GM23338 (cell line): ENCODE measurements at regions not wholly inside any gene's neighbourhood (a gene's known extent, or its start where the extent isn't known, plus 50 kb on each side); places are given as distances from the start of the nearest gene placed in this dataset.

Experiments used
- ATAC-seq: fragments of 200-7000 bp; cut with Tn5 transposase; 3 replicates; pipeline ENCODE4 v1.9.1; 2020
- DNase-seq: peaks from one replicate; pipeline ENCODE4 v3.0.0-alpha.2; 2015; ENCODE audit warnings: low spot score
- H2AFZ ChIP-seq: fragments of 200-600 bp; sonication (generic); 2 replicates; pipeline ENCODE4 v1.8.0; 2016; ENCODE audit warnings: antibody characterized with exemption, mild to moderate bottlenecking, moderate library complexity
- H3F3A ChIP-seq: fragments of 200-600 bp; sonication (generic); replicated peaks from 2 replicates; pipeline ENCODE4 v1.8.0; 2017; ENCODE audit warnings: antibody characterized with exemption, mixed run types, low read depth
- H3K27ac ChIP-seq: fragments of 200-600 bp; sonication (generic); 2 replicates; pipeline ENCODE4 v1.6.1; 2016; ENCODE audit warnings: low read depth
- H3K27me3 ChIP-seq: fragments of 200-600 bp; sonication (generic); 2 replicates; pipeline ENCODE4 v1.8.0; 2016; ENCODE audit warnings: mild to moderate bottlenecking, mixed run types, moderate library complexity; ENCODE audit not compliant: insufficient read depth
- H3K36me3 ChIP-seq: fragments of 200-600 bp; sonication (generic); 2 replicates; pipeline ENCODE4 v1.8.0; 2016; ENCODE audit warnings: mild to moderate bottlenecking; ENCODE audit not compliant: insufficient read depth
- H3K4me1 ChIP-seq: fragments of 200-600 bp; sonication (generic); 2 replicates; pipeline ENCODE4 v1.8.0; 2016; ENCODE audit warnings: mild to moderate bottlenecking, moderate library complexity; ENCODE audit not compliant: insufficient read depth
- H3K4me2 ChIP-seq: fragments of 200-600 bp; sonication (generic); 2 replicates; pipeline ENCODE4 v1.7.1; 2017; ENCODE audit warnings: mixed run types
- H3K4me3 ChIP-seq: fragments of 200-600 bp; sonication (generic); 2 replicates; pipeline ENCODE4 v1.6.1; 2016; ENCODE audit warnings: mixed run types
- H3K79me2 ChIP-seq: fragments of 200-600 bp; sonication (generic); replicated peaks from 2 replicates; pipeline ENCODE4 v1.8.0; 2017; ENCODE audit warnings: mild to moderate bottlenecking; ENCODE audit not compliant: insufficient read depth
- H3K9me2 ChIP-seq: fragments of 200-600 bp; sonication (generic); 2 replicates; pipeline ENCODE4 v1.8.0; 2017; ENCODE audit not compliant: insufficient read depth
- H4K20me1 ChIP-seq: fragments of 200-600 bp; sonication (generic); replicated peaks from 2 replicates; pipeline ENCODE4 v1.8.0; 2017; ENCODE audit warnings: mild to moderate bottlenecking; ENCODE audit not compliant: insufficient read depth
- H3K27ac Mint-ChIP-seq: 2 replicates; pipeline ENCODE4 v1.8.0; 2020; ENCODE audit warnings: inconsistent platforms, mild to moderate bottlenecking, moderate library complexity, mixed read lengths
- H3K27me3 Mint-ChIP-seq: 3 replicates; pipeline ENCODE4 v1.8.0; 2022; ENCODE audit warnings: low read depth, mild to moderate bottlenecking, moderate library complexity, mixed read lengths, inconsistent platforms; ENCODE audit not compliant: insufficient read depth, poor library complexity
- H3K36me3 Mint-ChIP-seq: 3 replicates; pipeline ENCODE4 v1.8.0; 2021; ENCODE audit warnings: low read depth, mild to moderate bottlenecking, inconsistent platforms, moderate library complexity, mixed read lengths
- H3K4me1 Mint-ChIP-seq: 3 replicates; pipeline ENCODE4 v1.8.0; 2020; ENCODE audit warnings: mild to moderate bottlenecking, inconsistent platforms, mixed read lengths
- H3K4me3 Mint-ChIP-seq: 3 replicates; pipeline ENCODE4 v1.8.0; 2021; ENCODE audit warnings: moderate library complexity, mild to moderate bottlenecking, inconsistent platforms, mixed read lengths
- H3K9me3 Mint-ChIP-seq: 3 replicates; pipeline ENCODE4 v1.8.0; 2020; ENCODE audit warnings: moderate library complexity, mild to moderate bottlenecking, inconsistent platforms, mixed read lengths
- CREB1 ChIP-seq: fragments of 250-450 bp; sonication (Bioruptor Pico); IDR thresholded peaks from 2 replicates; pipeline ENCODE4 v1.5.0; 2020; ENCODE audit warnings: low read depth, mild to moderate bottlenecking, moderate library complexity
- CTCF ChIP-seq, 2 experiments: fragments of 200-600 bp in 1 of 2; sonication (generic) in 1 of 2; conservative IDR thresholded peaks; 2 replicates each; pipeline versions ENCODE4 v1.5.1 to v1.6.1; 2016 to 2017; ENCODE audit warnings: antibody characterized with exemption in 2 of 2, low read depth in 2 of 2, mild to moderate bottlenecking in 2 of 2, moderate library complexity in 1 of 2
- ETS1 ChIP-seq: IDR thresholded peaks from 2 replicates; pipeline ENCODE4 v1.6.1; 2016; ENCODE audit warnings: antibody characterized with exemption
- EZH2 ChIP-seq: fragments of 200-600 bp; sonication (generic); IDR thresholded peaks from one replicate; pipeline ENCODE4 v1.8.0; 2017; ENCODE audit warnings: antibody characterized with exemption, mild to moderate bottlenecking, low read depth; ENCODE audit not compliant: unreplicated experiment
- EZH2phosphoT487 ChIP-seq: fragments of 200-600 bp; sonication (generic); IDR thresholded peaks from one replicate; pipeline ENCODE4 v1.8.1; 2018; ENCODE audit warnings: antibody characterized with exemption; ENCODE audit not compliant: unreplicated experiment
- JUNB ChIP-seq: IDR thresholded peaks from one replicate; pipeline ENCODE4 v1.6.1; 2016; ENCODE audit warnings: antibody characterized with exemption; ENCODE audit not compliant: unreplicated experiment
- NANOG ChIP-seq: IDR thresholded peaks from 2 replicates; pipeline ENCODE4 v1.6.1; 2016; ENCODE audit warnings: antibody characterized with exemption, borderline replicate concordance
- POLR2AphosphoS5 ChIP-seq: IDR thresholded peaks from 2 replicates; pipeline ENCODE4 v1.6.1; 2016; ENCODE audit warnings: antibody characterized with exemption, low read depth
- REST ChIP-seq: IDR thresholded peaks from one replicate; pipeline ENCODE4 v1.6.1; 2018; ENCODE audit warnings: antibody characterized with exemption; ENCODE audit not compliant: unreplicated experiment
- STAT1 ChIP-seq: IDR thresholded peaks from one replicate; pipeline ENCODE4 v1.6.1; 2016; ENCODE audit warnings: antibody characterized with exemption; ENCODE audit not compliant: unreplicated experiment
- ZNF114 ChIP-seq: fragments of 250-450 bp; sonication (Bioruptor Pico); IDR thresholded peaks from 2 replicates; pipeline ENCODE4 v1.5.0; 2020; ENCODE audit warnings: mild to moderate bottlenecking, moderate library complexity
- ZNF331 ChIP-seq: fragments of 250-450 bp; sonication (Bioruptor Pico); IDR thresholded peaks from 2 replicates; pipeline ENCODE4 v1.5.0; 2020; ENCODE audit warnings: low read depth, mild to moderate bottlenecking, moderate library complexity
- ZNF462 ChIP-seq: fragments of 250-450 bp; sonication (Bioruptor Pico); IDR thresholded peaks from 2 replicates; pipeline ENCODE4 v1.5.0; 2020; ENCODE audit warnings: mild to moderate bottlenecking, moderate library complexity

GRCh38 chr18:70457223-70457622 lies 168.4 kb downstream of the SOCS6 start:
- DNase-seq (no peak), ATAC-seq (no peak)
- Mint-ChIP-seq H3K27me3 (peaks cover 6% of the 10 kb centered on the region), H3K27ac (no peak overlapping the region), H3K4me1 (peaks cover 34% of the 10 kb centered on the region), H3K4me3 (no peak overlapping the region), H3K9me3 (no peaks in the 10 kb centered on the region), H3K36me3 (no peaks in the 10 kb centered on the region)
- Histone ChIP-seq H3K9me2 (no peaks in the 10 kb centered on the region), H3K27ac (no peak overlapping the region), H2AFZ (no peak overlapping the region), H4K20me1 (no peaks in the 10 kb centered on the region), H3K4me2 (no peak overlapping the region), H3K4me1 (peaks cover 20% of the 10 kb centered on the region), H3F3A (no peaks in the 10 kb centered on the region), H3K36me3 (no peaks in the 10 kb centered on the region), H3K4me3 (no peak overlapping the region), H3K27me3 (no peaks in the 10 kb centered on the region), H3K79me2 (no peaks in the 10 kb centered on the region)
- no peak for TF ChIP-seq CREB1 (CRISPR knock-in tag)
- no peak for TF ChIP-seq POLR2AphosphoS5
- TF ChIP-seq ZNF462 (CRISPR knock-in tag): no peak
- no peak for TF ChIP-seq ZNF114 (CRISPR knock-in tag)
- TF ChIP-seq REST: no peak
- no peak for TF ChIP-seq EZH2
- TF ChIP-seq EZH2phosphoT487: no peak
- TF ChIP-seq ETS1: no peak
- TF ChIP-seq JUNB: no peak
- no peak for TF ChIP-seq ZNF331
- no peak for TF ChIP-seq STAT1
- no peak for TF ChIP-seq NANOG
- TF ChIP-seq CTCF (conservative IDR thresholded peaks at IDR 0.05; ENCODE audit: low read depth in 2 of 2): no peak
